ENCODE measurements at regions not wholly inside any gene's neighbourhood (a gene's known extent, or its start where the extent isn't known, plus 50 kb on each side); places are given as distances from the start of the nearest gene placed in this dataset.

- no peak overlapping the region for H3K27ac ChIP-seq (ENCODE audit: low read length in 2 of 2)
- Mint-ChIP-seq H3K4me1 (no peaks in the 10 kb centered on the region), H3K4me3 (no peak overlapping the region), H3K27ac (no peak overlapping the region), H3K9me3 (ENCODE audit: insufficient read depth) (no peaks in the 10 kb centered on the region), H3K27me3 (no peaks in the 10 kb centered on the region)
- H4K20me1 ChIP-seq (ENCODE audit: control insufficient read depth, insufficient read depth, low read length, poor library complexity, severe bottlenecking) = no peaks in the 10 kb centered on the region
- H3K4me1 ChIP-seq (ENCODE audit: control insufficient read depth in 2 of 2, insufficient read depth in 2 of 2, low read length in 2 of 2) = peaks cover 14 to 17% of the 10 kb centered on the region in 2 donors
- peaks cover 0 to 9% (median 3%) of the 10 kb centered on the region in 3 donors for H3K9me3 ChIP-seq (ENCODE audit: control extremely low read depth in 1 of 3, control insufficient read depth in 2 of 3, insufficient read depth in 1 of 3, low read length in 2 of 3)
- no peaks in the 10 kb centered on the region for H3K36me3 ChIP-seq (replicated peaks in 1 of 2; ENCODE audit: control extremely low read depth in 1 of 2, control insufficient read depth in 1 of 2, extremely low read depth in 1 of 2, insufficient read depth in 2 of 2, low read length in 1 of 2)
- H3K4me3 ChIP-seq (ENCODE audit: control extremely low read depth in 1 of 5, extremely low read depth in 1 of 5, insufficient read depth in 1 of 5, low read depth in 2 of 5, low read length in 4 of 5) = no peak overlapping the region
- WGBS (ENCODE audit: insufficient coverage) = 79% methylated on average over 2 of the region's 2 CpGs
- ATAC-seq (ENCODE audit: low read depth) (no peak), DNase-seq (no peak)
- no peaks in the 10 kb centered on the region for H3K79me2 ChIP-seq (ENCODE audit: control insufficient read depth, insufficient read depth, low read length)
- POLR2A ChIA-PET = no interaction called here
- no peak overlapping the region for H3K9ac ChIP-seq (ENCODE audit: low read length)
- no peak overlapping the region for H3K4me2 ChIP-seq (replicated peaks; ENCODE audit: low read depth, low read length, poor library complexity, severe bottlenecking)
- no peak overlapping the region for H2AFZ ChIP-seq (ENCODE audit: insufficient read depth, low read depth, low read length, poor library complexity, severe bottlenecking)
- peaks cover 0 to 23% (median 5%) of the 10 kb centered on the region in 4 experiments for H3K27me3 ChIP-seq (replicated peaks in 1 of 4; ENCODE audit: control extremely low read depth in 1 of 4, control insufficient read depth in 3 of 4, insufficient read depth in 4 of 4, low read length in 3 of 4)
- TF ChIP-seq EZH2 (IDR thresholded peaks at IDR 0.05; ENCODE audit: borderline replicate concordance, insufficient read depth, low read depth, low read length, poor library complexity, severe bottlenecking) = no peak
- TF ChIP-seq CTCF (IDR thresholded peaks at IDR 0.05) = no peak
- CTCF ChIA-PET = no interaction called here
- intact Hi-C loops (cut with micrococcal nuclease) = no loop called here
Observed at GRCh38 chr5:107265193-107265592, 405.5 kb downstream of the EFNA5 start.

GRCh38 chr5:107263387-107264018 is 407.2 kb downstream of the EFNA5 start:
- no peaks in the 10 kb centered on the region for H3K9me3 Mint-ChIP-seq (ENCODE audit: insufficient read depth)
- CTCF ChIA-PET = no interaction called here
- Histone ChIP-seq H3K27ac (ENCODE audit: low read length in 2 of 2) (no peak overlapping the region), H4K20me1 (ENCODE audit: control insufficient read depth, insufficient read depth, low read length, poor library complexity, severe bottlenecking) (no peaks in the 10 kb centered on the region), H3K4me3 (ENCODE audit: control extremely low read depth in 1 of 5, extremely low read depth in 1 of 5, insufficient read depth in 1 of 5, low read depth in 2 of 5, low read length in 4 of 5) (no peak overlapping the region), H3K9ac (ENCODE audit: low read length) (peak overlapping the region; percentile 29), H2AFZ (ENCODE audit: insufficient read depth, low read depth, low read length, poor library complexity, severe bottlenecking) (no peak overlapping the region), H3K9me3 (ENCODE audit: control extremely low read depth in 1 of 3, control insufficient read depth in 2 of 3, insufficient read depth in 1 of 3, low read length in 2 of 3) (peaks cover 0 to 9% (median 4%) of the 10 kb centered on the region in 3 donors), H3K36me3 (replicated peaks in 1 of 2; ENCODE audit: control extremely low read depth in 1 of 2, control insufficient read depth in 1 of 2, extremely low read depth in 1 of 2, insufficient read depth in 2 of 2, low read length in 1 of 2) (no peaks in the 10 kb centered on the region), H3K79me2 (ENCODE audit: control insufficient read depth, insufficient read depth, low read length) (no peaks in the 10 kb centered on the region), H3K27me3 (replicated peaks in 1 of 4; ENCODE audit: control extremely low read depth in 1 of 4, control insufficient read depth in 3 of 4, insufficient read depth in 4 of 4, low read length in 3 of 4) (peaks cover 0 to 23% (median 5%) of the 10 kb centered on the region in 4 experiments), H3K4me1 (ENCODE audit: control insufficient read depth in 2 of 2, insufficient read depth in 2 of 2, low read length in 2 of 2) (peaks cover 14 to 17% of the 10 kb centered on the region in 2 donors), H3K4me2 (replicated peaks; ENCODE audit: low read depth, low read length, poor library complexity, severe bottlenecking) (peak overlapping the region; percentile 42)
- no peak for TF ChIP-seq EZH2 (IDR thresholded peaks at IDR 0.05; ENCODE audit: borderline replicate concordance, insufficient read depth, low read depth, low read length, poor library complexity, severe bottlenecking)
- TF ChIP-seq CTCF (IDR thresholded peaks at IDR 0.05) = no peak
- no peaks in the 10 kb centered on the region for H3K27me3 Mint-ChIP-seq
- no peak for ATAC-seq (ENCODE audit: low read depth)
- WGBS (ENCODE audit: insufficient coverage) = 100% methylated on average over 2 of the region's 5 CpGs
- POLR2A ChIA-PET = no interaction called here
- H3K27ac Mint-ChIP-seq = no peak overlapping the region
- H3K4me1 Mint-ChIP-seq = no peaks in the 10 kb centered on the region
- intact Hi-C loops (cut with micrococcal nuclease) = no loop called here
- no peak overlapping the region for H3K4me3 Mint-ChIP-seq
- peak; percentile 49 for DNase-seq
